ENCODE measurements at regions not wholly inside any gene's neighbourhood (a gene's known extent, or its start where the extent isn't known, plus 50 kb on each side); places are given as distances from the start of the nearest gene placed in this dataset.

GRCh38 chr12:11482955-11483354 lies 87.6 kb upstream of the PRB2 start:
- Mint-ChIP-seq H3K4me1 (ENCODE audit: low read depth) (peaks cover 2% of the 10 kb centered on the region), H3K27me3 (peaks cover 46% of the 10 kb centered on the region), H3K27ac (no peak overlapping the region), H3K9me3 (ENCODE audit: low read depth) (no peaks in the 10 kb centered on the region), H3K36me3 (ENCODE audit: insufficient read depth) (no peaks in the 10 kb centered on the region), H3K4me3 (ENCODE audit: low read depth) (no peak overlapping the region)
- TF ChIP-seq CTCF (IDR thresholded peaks at IDR 0.05; ENCODE audit: unreplicated experiment): no peak
- no peak for DNase-seq (ENCODE audit: low spot score, unreplicated experiment)

DNA sequence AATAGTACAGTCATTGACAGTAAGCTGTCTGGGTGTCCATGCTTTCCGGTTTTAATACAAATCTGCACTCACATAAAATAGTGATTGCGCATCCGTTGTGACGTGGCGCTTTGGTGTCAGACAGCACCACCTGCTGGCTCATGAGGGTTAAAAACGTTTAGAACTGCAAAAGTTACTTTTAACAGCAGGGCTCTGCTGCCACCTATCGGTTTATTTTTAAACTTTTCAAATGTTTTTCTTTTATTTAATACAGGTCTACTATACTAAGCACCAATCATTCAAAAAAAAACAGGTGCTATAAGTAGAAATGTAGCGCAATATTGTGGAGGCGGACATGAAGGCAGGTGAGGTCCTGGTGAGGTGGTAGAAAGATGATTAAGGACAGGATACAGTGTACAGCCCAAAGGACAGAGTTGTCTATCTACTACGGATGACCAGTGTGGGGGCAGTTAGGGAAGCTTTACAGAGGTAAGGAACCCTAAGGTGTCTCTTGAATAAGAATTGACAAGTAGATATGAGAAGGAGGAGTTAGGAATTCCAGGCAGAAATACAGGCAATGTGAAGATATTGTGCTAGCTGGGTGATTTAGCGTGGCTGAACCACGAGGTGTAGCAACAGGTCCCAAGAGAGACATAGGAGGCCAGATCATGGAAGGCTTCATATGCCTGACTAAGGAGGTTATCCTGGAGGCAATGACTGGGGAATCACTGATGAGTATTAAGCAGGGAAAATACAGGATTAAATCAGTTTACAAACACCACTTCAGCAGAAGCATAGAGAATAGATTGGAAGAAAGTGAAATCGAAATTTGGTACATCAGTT lies 91.5 kb upstream of the PRB2 start:
- Mint-ChIP-seq H3K9me3 (ENCODE audit: low read depth) (no peaks in the 10 kb centered on the region), H3K4me3 (ENCODE audit: low read depth) (no peak overlapping the region), H3K27me3 (peaks cover 58% of the 10 kb centered on the region), H3K27ac (no peak overlapping the region), H3K36me3 (ENCODE audit: insufficient read depth) (no peaks in the 10 kb centered on the region), H3K4me1 (ENCODE audit: low read depth) (peaks cover 2% of the 10 kb centered on the region)
- DNase-seq (ENCODE audit: low spot score, unreplicated experiment): peak; percentile 73
- peak; percentile 100 for TF ChIP-seq CTCF (IDR thresholded peaks at IDR 0.05; ENCODE audit: unreplicated experiment)

DNA sequence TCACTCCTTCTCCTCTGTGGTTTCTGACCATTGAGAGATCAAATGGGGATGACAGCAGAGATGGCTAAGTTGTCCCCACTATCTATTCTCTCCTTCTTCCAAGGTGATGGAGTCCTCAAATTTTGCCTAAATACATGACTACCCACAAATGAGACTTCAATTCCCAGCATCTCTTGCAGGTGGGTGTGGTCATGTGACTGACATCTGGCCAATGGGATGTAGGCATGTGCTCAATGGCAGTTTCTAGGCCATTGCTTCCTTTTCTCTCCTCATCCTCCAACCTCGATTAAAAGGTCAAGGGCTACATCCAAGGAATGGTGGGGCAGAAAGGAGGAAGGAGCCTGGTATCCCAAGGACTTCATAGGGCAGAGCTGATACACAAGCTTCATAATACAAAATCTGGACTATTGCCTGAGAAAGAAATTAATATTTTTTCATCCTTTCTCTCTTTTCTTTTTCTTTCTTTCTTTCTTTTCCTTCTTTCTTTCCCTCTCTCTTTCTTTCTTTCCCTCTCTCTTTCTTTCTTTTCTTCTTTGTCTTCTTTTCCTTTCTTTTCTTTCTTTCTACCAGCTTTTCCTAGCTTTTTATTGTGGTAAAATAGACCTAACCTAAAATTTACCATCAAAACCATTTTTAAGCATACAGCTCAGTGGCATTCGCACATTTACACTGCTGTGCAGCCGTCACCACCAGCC lies 100.9 kb upstream of the PRB2 start:
- Mint-ChIP-seq H3K4me1 (ENCODE audit: low read depth) (no peaks in the 10 kb centered on the region), H3K27me3 (peaks cover 68% of the 10 kb centered on the region), H3K27ac (no peak overlapping the region), H3K36me3 (ENCODE audit: insufficient read depth) (no peaks in the 10 kb centered on the region), H3K9me3 (ENCODE audit: low read depth) (no peaks in the 10 kb centered on the region), H3K4me3 (ENCODE audit: low read depth) (no peak overlapping the region)
- no peak for DNase-seq (ENCODE audit: low spot score, unreplicated experiment)
- no peak for TF ChIP-seq CTCF (IDR thresholded peaks at IDR 0.05; ENCODE audit: unreplicated experiment)

DNA sequence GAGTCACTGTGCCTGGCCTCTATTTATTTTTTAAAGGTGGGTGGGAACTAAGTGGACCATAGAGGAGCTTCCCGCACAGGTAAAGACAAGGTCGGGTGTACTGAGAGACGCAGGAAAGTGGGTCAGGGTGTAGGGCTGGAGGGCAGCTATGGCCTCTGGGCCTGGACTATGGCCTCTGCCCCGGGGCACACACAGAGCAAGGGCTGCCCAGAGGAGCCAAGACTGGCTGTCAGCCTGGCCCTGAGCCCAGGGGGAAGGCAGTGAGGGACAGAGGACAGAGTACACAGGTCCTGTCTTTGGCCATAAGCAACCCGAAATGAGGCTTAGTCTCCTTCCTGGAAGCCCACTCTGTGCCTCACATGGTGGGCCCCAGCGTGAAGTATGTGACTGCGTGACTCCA lies 102.1 kb upstream of the PRB2 start:
- Mint-ChIP-seq H3K36me3 (ENCODE audit: insufficient read depth) (no peaks in the 10 kb centered on the region), H3K27me3 (peaks cover 69% of the 10 kb centered on the region), H3K4me1 (ENCODE audit: low read depth) (no peaks in the 10 kb centered on the region), H3K27ac (no peak overlapping the region), H3K4me3 (ENCODE audit: low read depth) (no peak overlapping the region), H3K9me3 (ENCODE audit: low read depth) (no peaks in the 10 kb centered on the region)
- DNase-seq (ENCODE audit: low spot score, unreplicated experiment): no peak
- TF ChIP-seq CTCF (IDR thresholded peaks at IDR 0.05; ENCODE audit: unreplicated experiment): no peak

DNA sequence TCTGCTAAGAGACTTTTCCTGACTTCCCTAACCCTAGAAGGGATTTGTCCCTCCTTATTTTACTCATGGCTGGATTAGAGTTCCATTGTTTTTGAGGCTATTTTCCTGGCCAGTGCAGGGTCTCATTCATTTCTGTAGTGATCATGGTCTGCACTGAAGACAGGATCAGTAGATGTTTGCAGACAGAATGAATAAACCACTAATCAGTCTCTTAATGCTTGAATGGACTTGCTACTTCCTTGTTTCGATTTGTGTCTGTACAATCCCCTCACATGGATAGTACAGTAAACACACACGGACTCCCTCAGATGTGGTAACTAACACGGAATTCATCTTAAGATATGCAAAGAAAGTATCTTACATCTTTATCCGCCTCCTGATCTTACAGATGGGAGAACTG lies 102.6 kb upstream of the PRB2 start:
- H3K4me1 Mint-ChIP-seq (ENCODE audit: low read depth): no peaks in the 10 kb centered on the region
- no peak for TF ChIP-seq CTCF (IDR thresholded peaks at IDR 0.05; ENCODE audit: unreplicated experiment)
- no peak for DNase-seq (ENCODE audit: low spot score, unreplicated experiment)
- peaks cover 71% of the 10 kb centered on the region for H3K27me3 Mint-ChIP-seq
- H3K36me3 Mint-ChIP-seq (ENCODE audit: insufficient read depth): no peaks in the 10 kb centered on the region
- no peak overlapping the region for H3K4me3 Mint-ChIP-seq (ENCODE audit: low read depth)
- H3K9me3 Mint-ChIP-seq (ENCODE audit: low read depth): no peaks in the 10 kb centered on the region
- H3K27ac Mint-ChIP-seq: no peak overlapping the region
